22Rv1 (cell line): ENCODE measurements at regions not wholly inside any gene's neighbourhood (a gene's known extent, or its start where the extent isn't known, plus 50 kb on each side); places are given as distances from the start of the nearest gene placed in this dataset.

Experiments
- H3K27ac ChIP-seq: fragments of 450-650 bp; 2 replicates; pipeline ENCODE4 v1.5.1; 2017
- ZFX ChIP-seq: fragments of 450-650 bp; IDR thresholded peaks from 2 replicates; pipeline ENCODE4 v1.6.1; 2017; ENCODE audit warnings: antibody characterized with exemption, borderline replicate concordance
- TF ChIP-seq, protein P1 (sequence below): fragments of 450-650 bp; IDR thresholded peaks from 2 replicates; pipeline ENCODE4 v1.5.1; 2017; ENCODE audit warnings: mild to moderate bottlenecking

DNA sequence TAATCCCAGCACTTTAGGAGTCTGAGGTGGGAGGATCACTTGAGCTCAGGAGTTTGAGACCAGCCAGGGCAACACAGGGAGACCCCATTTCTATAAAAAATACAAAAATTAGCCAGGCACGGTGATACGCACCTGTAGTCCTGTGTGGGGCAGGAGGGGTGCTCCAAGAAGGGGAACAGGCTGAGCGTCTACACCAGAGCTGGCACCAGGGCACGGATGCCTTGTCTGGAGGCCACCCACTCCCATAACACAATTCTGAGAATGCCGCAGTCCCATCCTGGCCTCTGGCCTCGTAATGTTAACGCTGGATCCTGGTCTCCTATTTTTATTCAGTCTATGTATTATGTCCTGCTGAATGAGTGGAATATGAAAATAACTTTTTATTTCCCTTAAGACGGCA lies 161.3 kb downstream of the WSCD1 start:
- TF ChIP-seq ZFX = no peak
- TF ChIP-seq, protein P1, sequence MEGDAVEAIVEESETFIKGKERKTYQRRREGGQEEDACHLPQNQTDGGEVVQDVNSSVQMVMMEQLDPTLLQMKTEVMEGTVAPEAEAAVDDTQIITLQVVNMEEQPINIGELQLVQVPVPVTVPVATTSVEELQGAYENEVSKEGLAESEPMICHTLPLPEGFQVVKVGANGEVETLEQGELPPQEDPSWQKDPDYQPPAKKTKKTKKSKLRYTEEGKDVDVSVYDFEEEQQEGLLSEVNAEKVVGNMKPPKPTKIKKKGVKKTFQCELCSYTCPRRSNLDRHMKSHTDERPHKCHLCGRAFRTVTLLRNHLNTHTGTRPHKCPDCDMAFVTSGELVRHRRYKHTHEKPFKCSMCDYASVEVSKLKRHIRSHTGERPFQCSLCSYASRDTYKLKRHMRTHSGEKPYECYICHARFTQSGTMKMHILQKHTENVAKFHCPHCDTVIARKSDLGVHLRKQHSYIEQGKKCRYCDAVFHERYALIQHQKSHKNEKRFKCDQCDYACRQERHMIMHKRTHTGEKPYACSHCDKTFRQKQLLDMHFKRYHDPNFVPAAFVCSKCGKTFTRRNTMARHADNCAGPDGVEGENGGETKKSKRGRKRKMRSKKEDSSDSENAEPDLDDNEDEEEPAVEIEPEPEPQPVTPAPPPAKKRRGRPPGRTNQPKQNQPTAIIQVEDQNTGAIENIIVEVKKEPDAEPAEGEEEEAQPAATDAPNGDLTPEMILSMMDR = no peak
- no peak overlapping the region for H3K27ac ChIP-seq

DNA sequence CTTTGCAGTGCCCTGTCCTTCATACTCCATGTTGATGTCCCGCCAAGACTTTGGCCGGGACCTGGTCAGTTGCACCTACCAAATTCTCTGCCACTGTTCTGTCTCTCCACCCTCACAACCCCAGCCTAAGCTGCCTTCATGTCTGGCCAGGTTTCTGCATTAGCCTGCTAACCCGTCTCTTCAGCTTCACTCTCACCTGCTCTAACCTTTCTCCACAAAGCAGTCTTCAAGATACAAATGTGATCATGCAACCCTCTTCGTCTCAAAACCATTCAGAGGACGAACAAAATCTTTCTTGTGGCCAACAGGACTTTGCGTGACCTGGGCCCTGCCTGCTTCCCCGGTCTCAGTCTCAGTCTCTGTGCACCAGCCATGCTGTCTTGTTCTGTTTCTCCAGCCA lies 148.2 kb downstream of the WSCD1 start:
- no peak for TF ChIP-seq ZFX
- TF ChIP-seq, protein P1 = no peak
- no peak overlapping the region for H3K27ac ChIP-seq

DNA sequence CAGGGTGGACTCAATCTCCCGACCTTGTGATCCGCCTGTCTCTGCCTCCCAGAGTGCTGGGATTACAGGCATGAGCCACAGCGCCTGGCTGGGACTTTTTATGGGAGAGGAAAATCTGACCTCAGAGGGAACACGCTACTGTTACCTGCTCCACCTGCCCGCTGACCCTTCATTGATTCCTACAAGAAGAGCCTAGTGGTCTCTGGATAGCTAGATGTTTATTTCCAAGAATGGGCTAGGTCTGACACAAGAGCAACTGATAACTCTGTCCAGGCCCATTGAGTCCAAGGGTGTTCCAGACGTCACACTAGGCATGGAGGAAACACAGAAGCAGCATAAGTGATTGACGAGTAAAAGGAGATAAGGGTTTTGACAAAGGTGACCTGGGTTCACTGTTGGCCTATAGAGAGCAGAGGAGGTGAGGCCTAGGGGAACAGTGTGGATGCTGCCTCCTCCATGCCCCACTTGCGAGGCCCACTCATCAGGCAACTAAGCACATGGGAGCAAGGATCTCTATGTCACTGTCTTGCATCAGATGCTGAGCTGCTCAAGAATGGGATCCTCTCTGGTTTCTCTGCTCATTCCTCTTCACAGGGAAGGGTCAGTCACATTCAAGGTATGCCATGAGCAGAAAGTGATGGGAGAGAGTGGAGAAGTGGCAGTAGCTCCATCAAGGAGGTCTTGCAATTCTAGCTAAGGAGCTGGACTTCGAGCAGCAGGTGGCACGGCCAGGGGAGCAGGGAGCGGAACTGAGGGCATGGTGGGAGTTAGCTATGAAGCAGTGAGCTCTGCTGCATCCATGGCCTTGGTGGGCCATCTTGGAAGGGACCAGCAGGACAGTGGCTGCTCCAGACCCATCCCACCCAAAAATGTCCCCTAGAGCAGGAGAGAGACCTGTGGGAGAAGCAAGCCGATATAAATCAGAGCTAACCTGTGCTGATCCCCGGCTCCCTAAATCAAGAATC lies 145.2 kb downstream of the WSCD1 start:
- TF ChIP-seq, protein P1 = no peak
- no peak for TF ChIP-seq ZFX

DNA sequence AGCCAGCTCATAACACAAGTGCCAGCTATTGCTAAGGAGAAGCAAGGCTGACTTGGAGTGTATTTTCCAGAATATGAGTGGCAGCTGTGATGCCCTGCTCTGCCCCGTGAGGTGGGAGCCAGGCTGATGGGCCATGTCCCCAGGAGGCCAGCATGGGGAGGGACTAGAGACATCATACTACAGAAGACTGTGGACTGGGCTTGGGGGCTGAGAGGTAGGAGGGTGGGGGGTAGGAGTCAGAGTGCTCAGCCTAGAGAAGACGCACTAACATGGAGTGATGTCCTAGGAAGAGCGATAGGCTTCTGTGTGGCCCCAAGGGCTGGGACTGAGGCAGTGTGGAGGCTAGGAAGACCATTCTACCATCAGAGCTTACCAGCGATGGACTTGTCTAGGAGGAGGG lies 143.7 kb downstream of the WSCD1 start:
- no peak for TF ChIP-seq ZFX
- TF ChIP-seq, protein P1 = no peak
- H3K27ac ChIP-seq = no peak overlapping the region

More for the DNA sequence above, 145.2 kb downstream of the WSCD1 start:
- H3K27ac ChIP-seq = no peak overlapping the region

DNA sequence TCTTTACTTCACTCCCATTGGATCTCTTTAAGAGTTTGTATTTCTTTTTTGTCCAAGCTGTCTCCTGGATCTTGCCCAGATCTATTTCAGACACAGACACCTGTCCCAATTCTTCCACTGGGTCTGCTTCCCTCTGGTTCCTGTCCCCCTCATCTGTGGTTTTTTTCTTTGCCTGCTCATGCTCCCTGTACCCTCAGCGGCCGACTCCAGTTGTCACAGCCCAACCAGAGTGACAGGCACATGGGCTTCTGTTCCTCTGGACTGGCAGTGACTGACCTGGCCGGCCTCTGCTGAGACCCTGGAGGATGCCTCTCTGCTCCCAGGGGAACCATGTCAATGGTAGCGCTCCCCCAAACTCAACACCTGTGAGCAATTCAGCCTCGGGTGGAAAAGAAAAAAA lies 142.6 kb downstream of the WSCD1 start:
- no peak overlapping the region for H3K27ac ChIP-seq

DNA sequence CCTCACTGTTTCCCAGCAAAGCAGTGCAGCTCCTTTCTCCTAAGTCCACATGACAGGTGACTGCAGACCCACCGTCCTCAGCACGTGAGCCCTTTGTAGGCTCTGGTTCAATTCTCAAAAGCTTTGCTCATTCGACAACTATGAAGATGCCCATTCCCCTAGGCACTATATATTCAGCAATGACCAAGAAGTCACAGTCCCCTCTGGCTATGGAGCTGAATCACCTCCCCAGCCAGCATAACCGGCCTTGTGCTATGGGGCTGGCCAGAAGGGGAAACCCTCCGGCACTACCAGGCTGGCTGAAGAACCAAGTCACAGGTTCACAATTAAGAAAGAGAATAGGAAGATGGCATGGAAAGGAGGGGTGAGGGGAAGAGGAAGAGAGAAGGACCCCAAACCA lies 139.7 kb downstream of the WSCD1 start:
- no peak overlapping the region for H3K27ac ChIP-seq
- TF ChIP-seq ZFX = no peak
- TF ChIP-seq, protein P1 = no peak

More for the DNA sequence above, 142.6 kb downstream of the WSCD1 start:
- TF ChIP-seq, protein P1 = no peak
- TF ChIP-seq ZFX = no peak

DNA sequence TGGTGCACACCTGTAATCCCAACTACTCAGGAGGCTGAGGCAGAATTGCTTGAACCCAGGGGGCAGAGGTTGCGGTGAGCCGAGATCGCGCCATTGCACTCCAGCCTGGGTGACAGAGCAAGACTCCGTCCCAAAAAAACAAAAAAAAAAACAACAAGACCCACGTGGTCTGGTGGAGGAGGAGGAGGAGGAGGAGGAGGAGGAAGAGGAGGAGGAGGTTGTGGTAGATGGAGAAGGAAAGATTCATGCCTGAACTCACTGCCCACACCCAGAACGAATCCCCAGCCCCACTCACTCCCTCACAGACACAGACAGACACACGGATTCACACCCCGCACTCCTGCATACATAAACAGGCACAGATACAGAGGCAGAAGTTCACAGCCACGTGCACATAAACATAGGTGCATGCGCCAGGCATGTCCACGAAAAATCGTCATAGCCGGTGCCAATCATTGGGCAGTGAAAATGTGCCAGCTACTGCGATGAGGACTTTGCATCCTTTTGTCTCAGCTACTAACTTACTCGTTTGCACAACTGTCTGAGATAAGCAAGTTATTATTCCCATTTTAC lies 138.5 kb downstream of the WSCD1 start:
- TF ChIP-seq, protein P1 = no peak
- TF ChIP-seq ZFX = no peak
- no peak overlapping the region for H3K27ac ChIP-seq
